Neural cell (in vitro differentiated cells): ENCODE measurements at regions not wholly inside any gene's neighbourhood (a gene's known extent, or its start where the extent isn't known, plus 50 kb on each side); places are given as distances from the start of the nearest gene placed in this dataset.

Source experiments
- H2AFZ ChIP-seq: fragments of 200-600, 300-800 bp; sonication (generic), shearing (Covaris generic); 2 replicates; pipeline ENCODE4 v1.6.0; 2014; ENCODE audit warnings: low read depth, mild to moderate bottlenecking, antibody characterized with exemption, low read length, moderate library complexity
- H3F3A ChIP-seq: fragments of 200-600 bp; shearing (Covaris generic); 2 replicates; pipeline ENCODE4 v1.6.1; 2016; ENCODE audit warnings: mild to moderate bottlenecking, moderate library complexity, mixed read lengths, antibody characterized with exemption, low read length; ENCODE audit not compliant: insufficient read depth, poor library complexity, severe bottlenecking
- H3K27ac ChIP-seq: fragments of 200-600, 300-800 bp; sonication (generic), shearing (Covaris generic); 2 replicates; pipeline ENCODE4 v1.5.1; 2014; ENCODE audit warnings: mild to moderate bottlenecking, low read length, moderate library complexity
- H3K27me3 ChIP-seq: fragments of 300-800, 200-600 bp; sonication (generic), shearing (Covaris generic); 2 replicates; pipeline ENCODE4 v1.6.0; 2014; ENCODE audit warnings: mild to moderate bottlenecking, low read depth, low read length, moderate library complexity; ENCODE audit not compliant: insufficient read depth
- H3K36me3 ChIP-seq: fragments of 300-800, 200-600 bp; sonication (generic), shearing (Covaris generic); 2 replicates; pipeline ENCODE4 v1.5.1; 2014; ENCODE audit warnings: mild to moderate bottlenecking, antibody characterized with exemption, low read length, moderate library complexity; ENCODE audit not compliant: insufficient read depth
- H3K4me2 ChIP-seq: fragments of 300-800, 200-600 bp; sonication (generic), shearing (Covaris generic); 2 replicates; pipeline ENCODE4 v1.6.0; 2014; ENCODE audit warnings: mild to moderate bottlenecking, low read length
- H3K4me3 ChIP-seq: fragments of 300-800, 200-600 bp; sonication (generic), shearing (Covaris generic); 2 replicates; pipeline ENCODE4 v1.5.1; 2014; ENCODE audit warnings: mild to moderate bottlenecking, low read length, moderate library complexity
- H3K79me2 ChIP-seq: fragments of 200-600 bp; shearing (Covaris generic); replicated peaks from 2 replicates; pipeline ENCODE4 v1.6.0; 2014; ENCODE audit warnings: mild to moderate bottlenecking, low read length, moderate library complexity; ENCODE audit not compliant: insufficient read depth
- H3K9ac ChIP-seq: fragments of 300-800, 200-600 bp; sonication (generic), shearing (Covaris generic); 2 replicates; pipeline ENCODE4 v1.6.1; 2016; ENCODE audit warnings: mild to moderate bottlenecking, low read length, mixed read lengths
- H3K9me2 ChIP-seq: fragments of 200-600 bp; shearing (Covaris generic); 2 replicates; pipeline ENCODE4 v1.6.1; 2016; ENCODE audit warnings: mild to moderate bottlenecking, low read length, mixed read lengths; ENCODE audit not compliant: insufficient read depth
- H3K9me3 ChIP-seq: fragments of 200-600, 300-800 bp; sonication (generic), shearing (Covaris generic); 2 replicates; pipeline ENCODE4 v1.6.1; 2016; ENCODE audit warnings: mild to moderate bottlenecking, mixed run types, low read length, moderate library complexity, mixed read lengths
- H4K20me1 ChIP-seq: fragments of 200-600 bp; shearing (Covaris generic); 2 replicates; pipeline ENCODE4 v1.6.1; 2016; ENCODE audit warnings: mild to moderate bottlenecking, mixed run types; ENCODE audit not compliant: insufficient read depth
- EP300 ChIP-seq: fragments of 450-650 bp; conservative IDR thresholded peaks from 2 replicates; pipeline ENCODE4 v1.6.1; 2014; ENCODE audit warnings: antibody characterized with exemption, mild to moderate bottlenecking, moderate library complexity; ENCODE audit not compliant: poor library complexity, severe bottlenecking
- EZH2 ChIP-seq: fragments of 200-600, 300-800 bp; shearing (Covaris generic), sonication (generic); IDR thresholded peaks from 2 replicates; pipeline ENCODE4 v1.6.1; 2014; ENCODE audit warnings: antibody characterized with exemption, low read length, borderline replicate concordance, mild to moderate bottlenecking; ENCODE audit not compliant: insufficient read depth, poor library complexity, severe bottlenecking
- MXI1 ChIP-seq: fragments of 450-650 bp; conservative IDR thresholded peaks from 2 replicates; pipeline ENCODE4 v1.6.1; 2014; ENCODE audit warnings: antibody characterized with exemption, mild to moderate bottlenecking; ENCODE audit not compliant: poor library complexity, severe bottlenecking
- POLR2AphosphoS5 ChIP-seq: IDR thresholded peaks from 2 replicates; pipeline ENCODE4 v1.6.1; 2012
- RAD21 ChIP-seq: fragments of 450-650 bp; conservative IDR thresholded peaks from 2 replicates; pipeline ENCODE4 v1.6.1; 2014; ENCODE audit warnings: antibody characterized with exemption, mild to moderate bottlenecking, moderate library complexity
- SMC3 ChIP-seq: fragments of 450-650 bp; conservative IDR thresholded peaks from 2 replicates; pipeline ENCODE4 v1.6.1; 2014; ENCODE audit warnings: antibody characterized with exemption, mild to moderate bottlenecking, moderate library complexity; ENCODE audit not compliant: poor library complexity
- TAF1 ChIP-seq: IDR thresholded peaks from 2 replicates; pipeline ENCODE4 v1.6.1; 2012; ENCODE audit warnings: low read depth
- TF ChIP-seq, protein P1 (sequence below): fragments of 450-650 bp; IDR thresholded peaks from 2 replicates; pipeline ENCODE4 v1.5.1; 2014; ENCODE audit warnings: antibody characterized with exemption, mild to moderate bottlenecking, moderate library complexity; ENCODE audit not compliant: poor library complexity, severe bottlenecking
- TF ChIP-seq, protein P2 (sequence below): IDR thresholded peaks from 2 replicates; pipeline ENCODE4 v1.6.1; 2012; ENCODE audit warnings: borderline replicate concordance

DNA sequence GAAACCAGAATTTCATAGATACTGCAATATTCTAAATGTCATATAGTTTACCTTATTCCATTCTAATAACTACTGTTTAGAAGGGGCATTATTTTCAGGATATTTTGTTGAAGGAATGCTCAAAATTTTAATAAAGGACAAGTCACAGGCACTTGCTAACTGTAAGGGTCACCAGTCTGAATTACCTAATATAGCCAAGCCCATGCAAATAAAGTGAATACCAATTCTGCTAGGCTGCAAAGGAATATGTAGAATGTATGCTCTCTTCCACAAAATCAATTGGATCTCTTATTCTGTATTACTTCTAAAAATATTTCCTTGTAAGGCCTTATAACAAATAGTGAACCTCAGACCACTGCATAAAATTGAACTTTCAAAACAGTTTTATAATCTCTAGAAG is 52.3 kb upstream of the FAT4 start:
- Histone ChIP-seq H3F3A (no peaks in the 10 kb centered on the region), H3K9ac (no peak overlapping the region), H3K4me3 (no peak overlapping the region), H3K4me2 (no peak overlapping the region), H2AFZ (no peak overlapping the region), H3K79me2 (no peaks in the 10 kb centered on the region), H3K36me3 (no peaks in the 10 kb centered on the region), H4K20me1 (no peaks in the 10 kb centered on the region), H3K27me3 (no peaks in the 10 kb centered on the region), H3K9me2 (no peaks in the 10 kb centered on the region), H3K9me3 (no peaks in the 10 kb centered on the region), H3K27ac (no peak overlapping the region)
- TF ChIP-seq, protein P1, sequence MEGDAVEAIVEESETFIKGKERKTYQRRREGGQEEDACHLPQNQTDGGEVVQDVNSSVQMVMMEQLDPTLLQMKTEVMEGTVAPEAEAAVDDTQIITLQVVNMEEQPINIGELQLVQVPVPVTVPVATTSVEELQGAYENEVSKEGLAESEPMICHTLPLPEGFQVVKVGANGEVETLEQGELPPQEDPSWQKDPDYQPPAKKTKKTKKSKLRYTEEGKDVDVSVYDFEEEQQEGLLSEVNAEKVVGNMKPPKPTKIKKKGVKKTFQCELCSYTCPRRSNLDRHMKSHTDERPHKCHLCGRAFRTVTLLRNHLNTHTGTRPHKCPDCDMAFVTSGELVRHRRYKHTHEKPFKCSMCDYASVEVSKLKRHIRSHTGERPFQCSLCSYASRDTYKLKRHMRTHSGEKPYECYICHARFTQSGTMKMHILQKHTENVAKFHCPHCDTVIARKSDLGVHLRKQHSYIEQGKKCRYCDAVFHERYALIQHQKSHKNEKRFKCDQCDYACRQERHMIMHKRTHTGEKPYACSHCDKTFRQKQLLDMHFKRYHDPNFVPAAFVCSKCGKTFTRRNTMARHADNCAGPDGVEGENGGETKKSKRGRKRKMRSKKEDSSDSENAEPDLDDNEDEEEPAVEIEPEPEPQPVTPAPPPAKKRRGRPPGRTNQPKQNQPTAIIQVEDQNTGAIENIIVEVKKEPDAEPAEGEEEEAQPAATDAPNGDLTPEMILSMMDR: no peak
- TF ChIP-seq EZH2 (no peak), EP300 (no peak), POLR2AphosphoS5 (no peak), SMC3 (no peak), TAF1 (no peak), RAD21 (no peak), MXI1 (no peak)
- TF ChIP-seq, protein P2, sequence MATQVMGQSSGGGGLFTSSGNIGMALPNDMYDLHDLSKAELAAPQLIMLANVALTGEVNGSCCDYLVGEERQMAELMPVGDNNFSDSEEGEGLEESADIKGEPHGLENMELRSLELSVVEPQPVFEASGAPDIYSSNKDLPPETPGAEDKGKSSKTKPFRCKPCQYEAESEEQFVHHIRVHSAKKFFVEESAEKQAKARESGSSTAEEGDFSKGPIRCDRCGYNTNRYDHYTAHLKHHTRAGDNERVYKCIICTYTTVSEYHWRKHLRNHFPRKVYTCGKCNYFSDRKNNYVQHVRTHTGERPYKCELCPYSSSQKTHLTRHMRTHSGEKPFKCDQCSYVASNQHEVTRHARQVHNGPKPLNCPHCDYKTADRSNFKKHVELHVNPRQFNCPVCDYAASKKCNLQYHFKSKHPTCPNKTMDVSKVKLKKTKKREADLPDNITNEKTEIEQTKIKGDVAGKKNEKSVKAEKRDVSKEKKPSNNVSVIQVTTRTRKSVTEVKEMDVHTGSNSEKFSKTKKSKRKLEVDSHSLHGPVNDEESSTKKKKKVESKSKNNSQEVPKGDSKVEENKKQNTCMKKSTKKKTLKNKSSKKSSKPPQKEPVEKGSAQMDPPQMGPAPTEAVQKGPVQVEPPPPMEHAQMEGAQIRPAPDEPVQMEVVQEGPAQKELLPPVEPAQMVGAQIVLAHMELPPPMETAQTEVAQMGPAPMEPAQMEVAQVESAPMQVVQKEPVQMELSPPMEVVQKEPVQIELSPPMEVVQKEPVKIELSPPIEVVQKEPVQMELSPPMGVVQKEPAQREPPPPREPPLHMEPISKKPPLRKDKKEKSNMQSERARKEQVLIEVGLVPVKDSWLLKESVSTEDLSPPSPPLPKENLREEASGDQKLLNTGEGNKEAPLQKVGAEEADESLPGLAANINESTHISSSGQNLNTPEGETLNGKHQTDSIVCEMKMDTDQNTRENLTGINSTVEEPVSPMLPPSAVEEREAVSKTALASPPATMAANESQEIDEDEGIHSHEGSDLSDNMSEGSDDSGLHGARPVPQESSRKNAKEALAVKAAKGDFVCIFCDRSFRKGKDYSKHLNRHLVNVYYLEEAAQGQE: no peak

DNA sequence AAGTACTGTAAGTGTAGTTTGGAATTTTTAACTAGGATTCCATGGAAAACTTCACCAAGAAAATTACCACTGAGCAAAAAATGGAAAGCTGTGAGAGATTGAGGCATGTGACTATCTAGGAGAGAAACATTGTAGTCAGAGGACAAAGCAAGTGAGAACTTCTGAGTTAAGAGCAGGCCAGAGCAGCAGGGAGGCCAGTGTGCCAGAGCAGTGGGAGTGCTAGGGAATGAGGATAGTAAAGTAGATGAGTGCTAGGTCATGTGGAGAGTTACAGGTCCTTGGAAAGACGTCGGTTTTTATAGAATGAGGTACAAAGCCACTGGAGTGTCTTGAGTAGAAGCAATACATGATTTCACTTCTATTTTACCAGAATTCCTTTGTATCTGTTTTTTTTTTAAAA is 52.7 kb upstream of the FAT4 start:
- Histone ChIP-seq H3K27me3 (no peaks in the 10 kb centered on the region), H3K9me2 (no peaks in the 10 kb centered on the region), H3K9me3 (no peaks in the 10 kb centered on the region), H3K27ac (no peak overlapping the region), H2AFZ (no peak overlapping the region), H3F3A (no peaks in the 10 kb centered on the region), H3K9ac (no peak overlapping the region), H4K20me1 (no peaks in the 10 kb centered on the region), H3K4me3 (no peak overlapping the region), H3K36me3 (no peaks in the 10 kb centered on the region), H3K4me2 (no peak overlapping the region), H3K79me2 (no peaks in the 10 kb centered on the region)
- TF ChIP-seq, protein P1: no peak
- TF ChIP-seq EP300 (no peak), RAD21 (no peak), EZH2 (no peak), MXI1 (no peak), POLR2AphosphoS5 (no peak), SMC3 (no peak), TAF1 (no peak)
- TF ChIP-seq, protein P2: no peak
